ENCODE measurements at regions not wholly inside any gene's neighbourhood (a gene's known extent, or its start where the extent isn't known, plus 50 kb on each side); places are given as distances from the start of the nearest gene placed in this dataset.

DNA sequence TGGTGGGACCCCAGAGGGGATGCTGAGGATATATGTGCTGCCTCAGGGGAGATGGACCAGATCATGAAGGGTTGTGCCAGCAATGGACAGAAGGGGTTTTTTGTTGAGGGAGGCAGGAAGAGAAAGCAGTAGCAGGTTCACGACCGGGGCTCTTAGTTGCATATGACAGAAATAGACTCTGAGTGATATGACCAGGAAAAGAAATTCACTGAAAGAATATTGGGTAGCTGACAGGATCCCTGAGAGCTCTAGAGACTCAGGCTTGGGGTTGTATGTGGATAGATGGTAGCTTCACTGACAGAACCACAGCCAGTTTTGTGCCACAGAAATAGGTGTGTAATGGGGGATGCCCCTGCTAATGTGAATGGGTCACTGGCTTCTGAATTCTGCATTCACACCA, 241.6 kb downstream of the ZNF621 start:
- H3K4me3 ChIP-seq: no peak overlapping the region
- H3K36me3 ChIP-seq: no peaks in the 10 kb centered on the region
- H3K27ac ChIP-seq: no peak overlapping the region
- H3K27me3 ChIP-seq: no peaks in the 10 kb centered on the region
- no peaks in the 10 kb centered on the region for H3K9me3 ChIP-seq (ENCODE audit: low read depth)
- DNase-seq (ENCODE audit: low read depth in 1 of 2, low spot score in 1 of 2): no peak
- TF ChIP-seq, protein P1, sequence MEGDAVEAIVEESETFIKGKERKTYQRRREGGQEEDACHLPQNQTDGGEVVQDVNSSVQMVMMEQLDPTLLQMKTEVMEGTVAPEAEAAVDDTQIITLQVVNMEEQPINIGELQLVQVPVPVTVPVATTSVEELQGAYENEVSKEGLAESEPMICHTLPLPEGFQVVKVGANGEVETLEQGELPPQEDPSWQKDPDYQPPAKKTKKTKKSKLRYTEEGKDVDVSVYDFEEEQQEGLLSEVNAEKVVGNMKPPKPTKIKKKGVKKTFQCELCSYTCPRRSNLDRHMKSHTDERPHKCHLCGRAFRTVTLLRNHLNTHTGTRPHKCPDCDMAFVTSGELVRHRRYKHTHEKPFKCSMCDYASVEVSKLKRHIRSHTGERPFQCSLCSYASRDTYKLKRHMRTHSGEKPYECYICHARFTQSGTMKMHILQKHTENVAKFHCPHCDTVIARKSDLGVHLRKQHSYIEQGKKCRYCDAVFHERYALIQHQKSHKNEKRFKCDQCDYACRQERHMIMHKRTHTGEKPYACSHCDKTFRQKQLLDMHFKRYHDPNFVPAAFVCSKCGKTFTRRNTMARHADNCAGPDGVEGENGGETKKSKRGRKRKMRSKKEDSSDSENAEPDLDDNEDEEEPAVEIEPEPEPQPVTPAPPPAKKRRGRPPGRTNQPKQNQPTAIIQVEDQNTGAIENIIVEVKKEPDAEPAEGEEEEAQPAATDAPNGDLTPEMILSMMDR (IDR thresholded peaks at IDR 0.05; ENCODE audit: low read depth, low read length): no peak
- H3K4me1 ChIP-seq (ENCODE audit: low read depth): no peaks in the 10 kb centered on the region

DNA sequence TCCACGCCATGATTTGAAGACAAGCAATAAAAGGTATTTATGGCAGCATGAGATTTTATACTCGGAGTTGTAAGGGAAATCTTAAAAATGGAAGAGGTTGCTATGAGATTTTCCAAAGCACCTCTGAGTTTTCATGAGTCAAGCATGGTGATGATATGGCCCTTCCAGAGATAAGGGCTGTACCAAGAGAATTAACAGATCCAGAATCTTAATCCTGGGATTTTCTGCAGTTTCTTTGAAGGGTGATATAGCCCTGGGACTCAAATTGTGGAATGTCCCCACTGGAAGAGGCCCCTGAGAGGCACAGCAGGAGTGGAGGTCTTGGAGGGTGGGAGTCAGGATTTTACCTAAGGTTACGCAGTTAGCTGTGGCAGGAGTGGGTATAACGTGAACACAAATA, 243.3 kb downstream of the ZNF621 start:
- DNase-seq (ENCODE audit: low read depth in 1 of 2, low spot score in 1 of 2): no peak
- TF ChIP-seq, protein P1 (IDR thresholded peaks at IDR 0.05; ENCODE audit: low read depth, low read length): no peak
- Histone ChIP-seq H3K36me3 (no peaks in the 10 kb centered on the region), H3K9me3 (ENCODE audit: low read depth) (no peaks in the 10 kb centered on the region), H3K27ac (no peak overlapping the region), H3K4me3 (no peak overlapping the region), H3K4me1 (ENCODE audit: low read depth) (no peaks in the 10 kb centered on the region), H3K27me3 (no peaks in the 10 kb centered on the region)

DNA sequence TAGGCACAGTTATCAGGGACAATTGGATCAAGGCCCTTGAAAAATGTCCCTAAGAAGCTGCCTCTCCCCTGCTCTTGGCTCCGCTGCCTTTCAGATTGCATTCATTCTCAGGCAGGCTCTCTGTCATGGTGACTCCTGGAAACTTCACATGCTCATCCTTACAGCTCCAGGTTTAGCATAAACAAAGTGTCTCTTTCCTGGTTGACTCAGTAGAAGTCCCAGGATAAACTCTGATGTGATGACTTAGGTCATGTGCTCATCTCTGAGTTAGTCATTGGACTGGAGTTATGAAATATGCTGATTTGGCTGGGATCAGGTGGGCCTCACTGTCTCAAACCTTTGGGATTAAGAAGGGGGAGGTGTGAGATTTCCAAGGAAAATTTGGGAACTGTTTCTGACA, 243.8 kb downstream of the ZNF621 start:
- Histone ChIP-seq H3K9me3 (ENCODE audit: low read depth) (no peaks in the 10 kb centered on the region), H3K4me1 (ENCODE audit: low read depth) (no peaks in the 10 kb centered on the region), H3K36me3 (no peaks in the 10 kb centered on the region), H3K27ac (no peak overlapping the region), H3K4me3 (no peak overlapping the region), H3K27me3 (no peaks in the 10 kb centered on the region)
- no peak for DNase-seq (ENCODE audit: low read depth in 1 of 2, low spot score in 1 of 2)
- TF ChIP-seq, protein P1 (IDR thresholded peaks at IDR 0.05; ENCODE audit: low read depth, low read length): no peak

DNA sequence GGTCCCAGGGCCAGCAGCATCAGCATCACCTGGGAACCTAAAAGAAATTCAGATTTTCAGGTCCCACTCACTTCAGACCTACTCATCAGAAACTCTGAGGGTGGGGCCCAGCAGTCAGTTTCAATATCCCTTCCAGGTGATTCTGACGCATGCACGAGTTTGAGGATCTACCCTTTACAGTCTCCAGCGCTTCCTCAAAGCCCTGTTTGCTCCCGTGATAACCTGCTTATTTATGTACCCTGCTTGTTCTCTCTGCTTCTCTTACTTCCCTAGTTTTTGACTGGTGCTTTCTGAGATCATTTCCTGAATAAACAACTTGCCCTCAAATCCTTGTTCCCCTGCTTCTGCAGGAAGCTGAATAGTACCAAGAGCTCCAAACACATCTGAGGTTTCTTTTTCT, 245.3 kb downstream of the ZNF621 start:
- TF ChIP-seq, protein P1 (IDR thresholded peaks at IDR 0.05; ENCODE audit: low read depth, low read length): no peak
- H3K27ac ChIP-seq: no peak overlapping the region
- H3K27me3 ChIP-seq: no peaks in the 10 kb centered on the region
- H3K4me1 ChIP-seq (ENCODE audit: low read depth): no peaks in the 10 kb centered on the region
- H3K9me3 ChIP-seq (ENCODE audit: low read depth): no peaks in the 10 kb centered on the region
- H3K36me3 ChIP-seq: no peaks in the 10 kb centered on the region
- H3K4me3 ChIP-seq: no peak overlapping the region
- no peak for DNase-seq (ENCODE audit: low read depth in 1 of 2, low spot score in 1 of 2)

DNA sequence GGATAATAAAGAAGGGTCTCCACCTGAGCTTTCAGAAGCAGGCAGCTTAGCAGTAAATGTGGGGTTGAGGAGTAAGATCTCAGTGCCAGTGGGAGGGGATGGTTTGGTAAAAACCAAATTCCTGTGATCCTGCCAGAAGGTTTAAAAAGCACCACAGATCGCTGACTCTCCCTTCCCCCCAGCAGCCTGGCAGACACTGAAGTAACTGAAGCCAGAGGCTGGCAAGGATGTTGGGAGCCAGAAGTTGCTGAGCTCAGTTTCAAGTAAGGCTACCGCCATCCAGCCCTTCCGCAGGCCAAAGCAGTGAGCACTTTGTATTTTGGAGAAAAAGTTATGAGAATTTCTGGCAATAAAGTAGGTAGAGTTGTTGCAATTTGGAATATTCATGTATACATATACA, 246.4 kb downstream of the ZNF621 start:
- H3K36me3 ChIP-seq: no peaks in the 10 kb centered on the region
- TF ChIP-seq, protein P1 (IDR thresholded peaks at IDR 0.05; ENCODE audit: low read depth, low read length): no peak

DNA sequence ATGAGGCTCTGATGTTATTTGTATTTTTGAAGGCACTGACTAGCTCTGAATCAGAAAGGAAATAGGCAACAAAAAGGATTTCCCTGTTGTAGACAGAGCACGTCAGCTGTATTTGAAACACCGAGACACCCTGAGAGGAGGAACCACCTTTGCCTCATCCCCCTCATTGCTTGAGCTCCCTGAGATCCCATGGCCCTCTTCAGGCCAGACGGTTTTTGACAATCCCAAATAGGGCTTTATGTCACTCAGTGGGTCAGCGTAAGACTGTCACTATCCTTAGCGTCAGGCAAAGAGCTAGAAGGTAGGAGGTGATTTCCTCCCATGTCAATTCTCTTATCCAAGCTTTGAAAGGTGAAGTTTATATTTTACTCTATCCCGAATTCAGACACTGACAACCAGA, 254.3 kb downstream of the ZNF621 start:
- no peak for DNase-seq (ENCODE audit: low read depth in 1 of 2, low spot score in 1 of 2)
- Histone ChIP-seq H3K9me3 (ENCODE audit: low read depth) (no peaks in the 10 kb centered on the region), H3K27ac (no peak overlapping the region), H3K27me3 (no peaks in the 10 kb centered on the region), H3K4me1 (ENCODE audit: low read depth) (no peaks in the 10 kb centered on the region), H3K36me3 (no peaks in the 10 kb centered on the region), H3K4me3 (no peak overlapping the region)
- TF ChIP-seq, protein P1 (IDR thresholded peaks at IDR 0.05; ENCODE audit: low read depth, low read length): no peak

More for the DNA sequence above, 246.4 kb downstream of the ZNF621 start:
- H3K9me3 ChIP-seq (ENCODE audit: low read depth): no peaks in the 10 kb centered on the region
- DNase-seq (ENCODE audit: low read depth in 1 of 2, low spot score in 1 of 2): no peak
- H3K27me3 ChIP-seq: no peaks in the 10 kb centered on the region
- H3K4me3 ChIP-seq: no peak overlapping the region
- no peaks in the 10 kb centered on the region for H3K4me1 ChIP-seq (ENCODE audit: low read depth)
- H3K27ac ChIP-seq: no peak overlapping the region
